Endodermal cell (in vitro differentiated cells): ENCODE measurements at regions not wholly inside any gene's neighbourhood (a gene's known extent, or its start where the extent isn't known, plus 50 kb on each side); places are given as distances from the start of the nearest gene placed in this dataset.
A peak's percentile ranks its signal among the peaks of the same experiment; 100 is the strongest.

Experiments used
- DNase-seq: peaks from one replicate; pipeline ENCODE4 v3.0.0-alpha.2; 2017
- H3K27ac ChIP-seq: 2 replicates; pipeline ENCODE4 v1.5.1; 2013; ENCODE audit warnings: mild to moderate bottlenecking, low read depth, low read length, moderate library complexity
- H3K27me3 ChIP-seq: 2 replicates; pipeline ENCODE4 v1.6.1; 2013; ENCODE audit warnings: mild to moderate bottlenecking, low read length, moderate library complexity; ENCODE audit not compliant: insufficient read depth, control insufficient read depth, poor library complexity, severe bottlenecking
- H3K36me3 ChIP-seq: 2 replicates; pipeline ENCODE4 v1.7.0; 2013; ENCODE audit warnings: mild to moderate bottlenecking, low read length, moderate library complexity; ENCODE audit not compliant: control insufficient read depth, insufficient read depth
- H3K4me1 ChIP-seq: one replicate; pipeline ENCODE4 v1.7.0; 2013; ENCODE audit warnings: low read length; ENCODE audit not compliant: control insufficient read depth, insufficient read depth
- H3K4me3 ChIP-seq: 2 replicates; pipeline ENCODE4 v1.5.1; 2013; ENCODE audit warnings: mild to moderate bottlenecking, low read length, moderate library complexity
- H3K9ac ChIP-seq: 2 replicates; pipeline ENCODE4 v1.6.1; 2013; ENCODE audit warnings: mild to moderate bottlenecking, low read length, moderate library complexity; ENCODE audit not compliant: poor library complexity, severe bottlenecking; ENCODE audit errors: extremely low read depth
- H3K9me3 ChIP-seq: 2 replicates; pipeline ENCODE4 v1.6.1; 2013; ENCODE audit warnings: mild to moderate bottlenecking, low read length, moderate library complexity; ENCODE audit not compliant: control insufficient read depth
- H3K27ac Mint-ChIP-seq: 2 replicates; pipeline ENCODE4 v1.8.0; 2020; ENCODE audit warnings: mixed read lengths
- H3K27me3 Mint-ChIP-seq: 2 replicates; pipeline ENCODE4 v1.8.0; 2021; ENCODE audit warnings: mild to moderate bottlenecking, mixed read lengths; ENCODE audit not compliant: insufficient read depth
- H3K36me3 Mint-ChIP-seq: 2 replicates; pipeline ENCODE4 v1.8.0; 2020; ENCODE audit warnings: low read depth, mixed read lengths
- H3K4me1 Mint-ChIP-seq: 2 replicates; pipeline ENCODE4 v1.8.0; 2020; ENCODE audit warnings: mixed read lengths
- H3K4me3 Mint-ChIP-seq: 2 replicates; pipeline ENCODE4 v1.8.0; 2020; ENCODE audit warnings: mild to moderate bottlenecking, moderate library complexity, mixed read lengths
- H3K9me3 Mint-ChIP-seq: 2 replicates; pipeline ENCODE4 v1.8.0; 2020; ENCODE audit warnings: mild to moderate bottlenecking, mixed read lengths
- CTCF ChIP-seq: fragments of 200-600 bp; sonication (generic); conservative IDR thresholded peaks from 2 replicates; pipeline ENCODE4 v1.5.0; 2021; ENCODE audit warnings: antibody characterized with exemption, mild to moderate bottlenecking
- WGBS, 2 experiments: methylation state at CpG; one replicate each; pipeline versions ENCODE4 v1.1.5 to v1.1.7; 2013; ENCODE audit warnings: missing lambda C conversion rate in 2 of 2, mixed read lengths in 1 of 2; ENCODE audit not compliant: insufficient coverage in 1 of 2, insufficient read length in 1 of 2; 5-methylcytosine and 5-hydroxymethylcytosine counted together

DNA sequence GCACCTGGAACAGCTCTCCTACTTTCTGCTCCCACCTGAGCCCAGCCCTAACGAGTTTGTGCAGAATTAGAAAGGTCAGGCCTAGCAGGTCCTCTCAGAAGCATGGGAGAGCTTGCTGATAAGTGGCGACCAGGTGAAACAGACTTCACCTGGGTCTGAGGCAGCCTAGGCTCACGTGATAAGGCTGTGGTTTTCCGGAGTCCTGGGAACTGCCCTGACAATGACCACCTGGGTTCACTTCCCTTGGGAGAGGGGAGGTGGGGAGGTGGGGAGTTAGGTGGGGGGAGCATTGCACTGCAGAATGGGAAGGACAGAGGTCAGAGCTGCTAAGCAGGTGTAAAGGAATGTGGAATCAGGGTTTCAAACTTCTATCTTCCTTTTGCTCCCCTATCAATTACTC is 152.9 kb upstream of the MAP1B start:
- no peaks in the 10 kb centered on the region for H3K36me3 ChIP-seq
- H3K27me3 ChIP-seq = no peaks in the 10 kb centered on the region
- H3K9ac ChIP-seq = no peak overlapping the region
- H3K9me3 Mint-ChIP-seq = peaks cover 18% of the 10 kb centered on the region
- H3K36me3 Mint-ChIP-seq = no peaks in the 10 kb centered on the region
- H3K27me3 Mint-ChIP-seq = no peaks in the 10 kb centered on the region
- no peak overlapping the region for H3K4me3 ChIP-seq
- WGBS, 2 experiments = 72 to 83% methylated on average over 2 to 4 of the region's 4 CpGs
- no peaks in the 10 kb centered on the region for H3K4me1 ChIP-seq
- H3K27ac ChIP-seq = no peak overlapping the region
- no peaks in the 10 kb centered on the region for H3K9me3 ChIP-seq
- H3K4me3 Mint-ChIP-seq = no peak overlapping the region
- peak; percentile 61 for DNase-seq
- H3K27ac Mint-ChIP-seq = no peak overlapping the region
- no peak for TF ChIP-seq CTCF
- peaks cover 3% of the 10 kb centered on the region for H3K4me1 Mint-ChIP-seq

- no peaks in the 10 kb centered on the region for H3K27me3 Mint-ChIP-seq
- 86 to 97% methylated on average over 6 to 9 of the region's 9 CpGs for WGBS, 2 experiments
Measured at GRCh38 chr5:71955723-71956122, 151.6 kb upstream of the MAP1B start.

GRCh38 chr5:71957292-71957898 is 149.9 kb upstream of the MAP1B start:
- Mint-ChIP-seq H3K4me1 (peaks cover 3% of the 10 kb centered on the region), H3K27ac (no peak overlapping the region), H3K4me3 (no peak overlapping the region), H3K9me3 (no peaks in the 10 kb centered on the region), H3K36me3 (no peaks in the 10 kb centered on the region), H3K27me3 (no peaks in the 10 kb centered on the region)
- no peak overlapping the region for H3K9ac ChIP-seq
- H3K27me3 ChIP-seq = no peaks in the 10 kb centered on the region
- no peak for DNase-seq
- no peaks in the 10 kb centered on the region for H3K36me3 ChIP-seq
- H3K9me3 ChIP-seq = no peaks in the 10 kb centered on the region
- no peaks in the 10 kb centered on the region for H3K4me1 ChIP-seq
- TF ChIP-seq CTCF = no peak
- H3K4me3 ChIP-seq = no peak overlapping the region
- 76 to 87% methylated on average over 2 to 5 of the region's 5 CpGs for WGBS, 2 experiments
- H3K27ac ChIP-seq = peak overlapping the region; percentile 70

More at GRCh38 chr5:71955723-71956122, 151.6 kb upstream of the MAP1B start:
- Histone ChIP-seq H3K9ac (no peak overlapping the region), H3K4me1 (no peaks in the 10 kb centered on the region), H3K9me3 (no peaks in the 10 kb centered on the region), H3K36me3 (no peaks in the 10 kb centered on the region), H3K27ac (no peak overlapping the region), H3K4me3 (no peak overlapping the region), H3K27me3 (no peaks in the 10 kb centered on the region)
- no peak for DNase-seq
- no peak overlapping the region for H3K4me3 Mint-ChIP-seq
- TF ChIP-seq CTCF = no peak
- H3K4me1 Mint-ChIP-seq = peaks cover 3% of the 10 kb centered on the region
- H3K36me3 Mint-ChIP-seq = no peaks in the 10 kb centered on the region
- no peak overlapping the region for H3K27ac Mint-ChIP-seq
- peaks cover 13% of the 10 kb centered on the region for H3K9me3 Mint-ChIP-seq
